Stimulated activated CD4-positive, alpha-beta T cell treated with anti-CD3 and anti-CD28 coated beads, Interleukin-15, amount 100 ng/mL, for 1 hour (primary cell): ENCODE measurements at regions not wholly inside any gene's neighbourhood (a gene's known extent, or its start where the extent isn't known, plus 50 kb on each side); places are given as distances from the start of the nearest gene placed in this dataset.

Experiments
- DNase-seq, 2 donors: peaks; one replicate each; pipeline ENCODE4 v3.0.0-alpha.2; 2020; ENCODE audit warnings: low read depth in 1 of 2, low spot score in 1 of 2

DNA sequence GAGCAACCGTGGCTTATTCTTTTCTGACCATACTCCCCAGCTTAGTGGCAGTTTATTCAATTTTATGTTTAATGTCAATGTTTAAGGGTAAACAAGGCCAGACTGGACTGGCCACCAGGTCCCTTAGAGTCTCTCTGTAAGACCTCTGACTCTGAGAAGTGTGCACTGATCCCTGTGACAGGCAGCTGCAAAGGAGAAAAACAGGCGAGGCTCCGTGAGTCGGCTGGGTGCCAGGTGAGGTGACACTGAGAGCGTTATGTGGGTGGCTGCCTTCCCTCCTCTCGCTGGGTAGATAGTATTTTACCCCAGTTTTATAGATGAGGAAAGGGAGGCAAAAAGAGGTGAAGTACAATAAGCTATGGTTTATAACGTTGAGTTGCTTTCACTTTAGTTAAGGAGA, 139.4 kb upstream of the HDAC4 start:
- no peak for DNase-seq

DNA sequence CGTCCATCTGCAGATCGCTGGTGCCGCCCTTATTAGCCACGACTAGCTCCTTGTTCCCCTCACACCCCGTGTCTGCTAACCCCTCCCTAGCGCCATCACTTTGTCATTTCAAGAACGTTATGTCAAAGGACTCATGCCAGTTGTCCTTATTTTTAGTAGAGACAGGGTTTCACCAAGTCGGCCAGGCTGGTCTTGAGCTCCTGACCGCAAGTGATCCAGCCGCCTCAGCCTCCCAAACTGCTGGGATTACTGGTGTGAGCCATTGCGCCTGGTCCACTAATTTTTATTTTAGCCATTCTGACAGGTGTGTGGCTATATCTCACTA, 138.9 kb upstream of the HDAC4 start:
- no peak for DNase-seq

DNA sequence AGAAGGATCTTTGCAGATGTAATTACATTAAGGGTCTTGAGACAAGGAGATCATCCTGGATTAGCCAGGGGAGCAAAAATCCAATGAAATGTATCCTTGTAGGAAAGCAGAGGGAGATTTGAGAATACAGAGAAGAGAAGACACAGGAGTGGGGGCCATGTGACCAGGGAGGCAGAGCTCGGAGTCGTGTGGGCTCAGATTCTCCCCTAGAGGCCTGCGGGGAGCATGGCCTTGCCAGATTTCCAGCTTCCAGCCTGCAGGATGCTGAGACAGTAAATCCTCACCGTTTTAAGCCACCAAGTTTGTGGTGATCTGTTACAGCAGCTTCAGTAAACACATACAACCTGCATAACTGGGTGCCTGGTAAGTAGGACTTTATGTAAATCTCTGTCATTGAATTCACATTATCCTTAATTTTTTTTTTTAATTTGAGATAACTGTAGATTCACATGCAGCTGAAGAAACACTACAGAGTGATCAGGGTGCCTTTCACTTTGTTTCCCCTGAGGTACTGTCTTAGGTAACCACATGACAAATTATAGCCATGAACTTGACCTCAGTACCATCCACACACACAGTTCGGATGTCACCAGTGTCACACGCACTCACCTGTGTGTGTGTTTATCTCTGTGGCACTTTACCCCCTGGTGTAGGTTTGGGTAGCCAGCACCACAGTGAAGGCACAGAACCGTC, 138.4 kb upstream of the HDAC4 start:
- DNase-seq: no peak

DNA sequence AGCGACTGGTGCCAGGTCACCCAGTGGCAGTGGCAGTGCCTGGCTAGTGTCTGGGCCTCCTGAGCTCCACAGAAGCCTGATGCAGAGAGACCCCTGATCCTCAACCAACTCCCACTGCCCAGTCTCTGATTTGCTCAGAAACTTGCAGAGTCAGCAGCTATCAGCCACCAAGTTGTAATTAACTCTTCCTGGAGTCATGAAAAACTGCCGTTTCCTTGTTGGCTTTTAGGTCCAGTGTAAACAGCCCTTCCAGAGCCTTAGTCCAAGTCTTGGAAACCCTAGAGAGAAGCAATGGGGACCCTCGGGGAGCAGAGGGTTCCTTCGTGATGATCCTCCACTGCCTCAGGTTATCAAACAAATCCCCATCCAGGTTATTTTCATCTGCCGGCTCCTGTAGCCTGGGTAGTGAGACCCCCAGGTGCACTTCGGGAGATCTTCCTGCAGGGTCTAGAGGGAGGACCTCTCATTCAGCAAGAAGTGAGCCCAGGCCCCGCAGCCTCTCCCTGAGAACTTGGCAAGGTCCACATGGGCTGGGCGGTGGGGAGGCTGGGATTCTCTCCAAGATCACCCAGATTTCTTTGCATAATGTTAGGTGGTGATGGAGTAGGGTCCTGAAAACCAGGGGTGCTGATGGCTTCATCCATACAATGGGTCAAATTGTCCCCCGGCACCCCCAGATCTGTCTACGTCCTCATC, 137.7 kb upstream of the HDAC4 start:
- no peak for DNase-seq

DNA sequence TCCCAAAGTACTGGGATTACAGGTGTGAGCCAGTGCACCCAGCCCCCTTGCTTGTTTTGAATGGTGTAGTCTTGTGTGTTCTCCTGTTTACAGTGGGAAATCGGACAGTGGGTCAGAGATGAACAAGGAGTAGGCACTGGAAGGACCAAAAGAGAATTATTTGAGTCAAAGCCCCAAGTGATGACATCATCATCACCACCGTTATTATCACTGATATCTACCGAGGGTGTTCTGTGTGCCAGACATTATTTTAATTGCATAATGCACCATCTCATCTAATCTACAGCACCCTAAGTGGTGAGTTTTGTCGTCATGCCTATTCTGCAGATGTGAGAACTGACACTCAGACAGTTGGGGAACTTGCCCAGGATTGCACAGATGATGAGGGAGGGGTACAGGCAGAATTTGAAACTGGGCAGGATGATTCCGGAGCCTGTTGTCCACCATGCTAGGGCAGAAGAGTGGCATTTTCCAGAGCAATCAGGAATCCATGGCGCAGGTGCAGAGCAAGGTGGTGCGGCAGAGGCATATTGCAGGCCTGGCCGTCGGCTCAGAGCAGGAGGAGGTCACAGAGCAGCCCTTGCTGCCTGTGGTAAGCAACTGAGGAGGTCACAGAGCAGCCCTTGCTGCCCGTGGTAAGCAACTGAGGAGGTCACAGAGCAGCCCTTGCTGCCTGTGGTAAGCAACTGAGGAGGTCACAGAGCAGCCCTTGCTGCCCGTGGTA, 137.0 kb upstream of the HDAC4 start:
- no peak for DNase-seq

DNA sequence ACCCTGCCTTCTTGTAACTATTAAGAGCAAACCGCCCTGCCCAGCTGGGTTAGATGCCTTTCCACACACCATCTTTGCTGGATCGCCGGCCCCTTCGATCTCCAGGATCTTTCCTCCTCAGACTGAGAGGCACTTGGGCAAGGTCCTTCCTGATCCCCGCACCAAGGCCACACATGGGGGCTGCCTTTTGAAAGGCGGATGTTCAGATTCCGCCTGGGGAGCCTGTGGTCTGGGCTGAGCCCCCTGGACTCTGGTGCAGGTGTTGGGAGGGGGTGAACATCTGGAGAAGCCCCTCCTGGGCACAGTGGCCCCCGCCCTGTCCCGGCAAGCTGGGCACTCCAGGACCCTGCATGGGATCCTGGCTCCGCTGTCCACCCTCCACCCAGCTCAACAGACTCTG, 135.4 kb upstream of the HDAC4 start:
- DNase-seq: no peak

DNA sequence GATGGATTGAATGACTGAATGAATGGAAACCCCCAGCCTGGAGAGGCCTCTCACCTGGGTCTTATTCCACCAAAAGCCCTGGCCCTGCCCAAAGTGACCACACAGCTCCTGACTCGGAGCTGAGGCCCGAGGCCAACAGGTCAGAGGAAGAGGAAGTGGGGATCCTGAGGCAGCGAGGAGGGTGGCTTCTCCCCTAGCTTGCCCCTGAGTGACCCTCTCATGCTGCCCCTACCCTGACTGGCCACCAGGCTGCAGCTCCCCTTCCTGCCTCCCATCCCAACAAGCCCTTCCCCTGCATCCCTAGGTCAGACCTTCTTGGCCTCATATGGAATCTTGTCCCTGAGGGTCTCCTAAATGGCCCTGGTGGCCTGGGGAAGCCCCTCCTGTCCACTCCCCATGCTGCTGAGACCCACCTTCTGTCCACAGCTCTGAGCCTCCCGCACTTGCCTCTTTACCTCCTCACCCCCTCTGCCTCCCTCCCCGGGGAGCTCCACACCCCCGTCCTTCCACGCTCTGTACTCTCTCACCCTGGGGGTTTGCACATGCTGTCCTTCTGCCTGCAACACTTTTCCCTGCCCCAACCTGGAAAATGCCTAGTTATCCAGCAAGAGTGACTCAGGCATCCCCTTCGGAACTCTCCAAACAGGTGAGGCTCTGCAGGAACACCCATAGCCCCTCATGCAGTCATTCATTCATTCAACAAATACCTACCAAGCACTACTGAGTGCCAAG, 134.8 kb upstream of the HDAC4 start:
- no peak for DNase-seq

DNA sequence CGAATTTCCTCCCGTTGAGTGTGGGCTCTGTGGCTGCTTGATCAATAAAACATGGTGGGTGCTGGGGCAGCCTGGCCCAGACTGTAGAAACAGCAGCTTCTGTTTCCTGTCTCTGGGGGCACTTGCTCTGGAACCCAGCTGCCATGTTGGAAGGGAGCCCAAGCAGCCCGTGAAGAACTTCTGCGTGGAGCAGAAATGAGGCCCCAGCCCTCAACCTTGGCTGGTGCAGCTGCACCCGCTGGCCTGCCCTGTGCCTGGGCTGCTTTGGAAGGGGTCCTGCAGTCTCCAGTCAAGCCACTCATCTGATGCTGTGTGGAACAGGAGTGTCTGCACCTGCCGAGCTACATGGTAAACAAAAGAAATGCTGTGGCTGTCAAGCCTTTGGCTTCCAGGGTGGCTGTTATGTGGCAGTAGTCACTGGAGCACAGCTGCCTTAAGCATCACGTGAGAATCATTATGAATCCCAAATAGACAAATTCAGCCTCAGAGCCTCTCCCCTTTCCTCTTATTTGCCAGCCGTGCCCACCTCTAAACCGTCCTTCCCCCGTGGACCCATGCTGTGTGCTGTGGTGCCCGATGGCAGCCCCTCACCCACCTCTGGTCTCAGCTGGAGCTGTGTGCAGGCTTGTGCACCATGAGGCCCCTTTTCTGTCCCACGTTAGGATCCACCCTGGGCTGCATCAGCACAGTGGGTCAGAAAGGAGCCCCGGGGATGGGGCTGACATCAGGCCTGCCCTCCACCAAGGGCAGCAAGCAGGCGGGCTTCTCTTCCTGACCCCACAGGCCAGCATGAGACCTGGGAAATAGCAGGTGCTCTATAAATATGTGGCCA, 134.0 kb upstream of the HDAC4 start:
- no peak for DNase-seq

DNA sequence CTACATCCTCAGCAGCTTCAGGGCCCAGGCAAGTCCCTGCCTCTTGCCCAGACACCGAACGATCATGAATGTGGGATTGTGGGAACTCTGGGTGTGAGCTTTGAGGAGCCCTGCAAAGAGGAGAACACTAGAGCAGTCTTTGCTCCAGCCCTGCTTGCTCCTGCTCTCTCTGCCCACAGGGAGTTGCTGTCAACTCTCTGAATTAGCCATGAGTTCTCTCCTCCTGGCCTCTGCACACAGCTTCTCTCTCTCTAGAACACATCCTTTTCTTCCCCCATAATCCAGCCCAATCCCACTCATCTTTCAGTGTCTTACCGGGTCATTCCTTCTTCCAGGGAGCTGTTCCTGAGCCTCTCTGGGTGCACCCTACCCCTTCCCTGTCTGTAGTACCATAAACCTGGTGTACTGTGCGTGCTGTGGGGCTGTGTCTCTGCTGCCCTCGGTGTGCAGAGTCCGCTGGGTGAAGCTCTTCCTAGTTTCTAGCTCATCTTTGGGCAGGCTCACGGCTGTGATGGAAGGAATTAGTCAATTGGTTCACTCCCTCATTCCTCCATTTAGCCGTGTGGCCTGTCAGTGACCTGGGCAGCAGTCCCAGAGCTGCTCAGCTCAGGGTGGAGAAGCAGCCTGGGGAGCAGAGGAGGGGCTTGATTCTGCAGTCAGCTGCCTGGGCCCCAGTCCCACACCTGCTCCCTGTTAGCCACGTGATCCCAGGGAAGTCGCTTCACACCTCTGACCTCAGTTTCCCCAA, 132.9 kb upstream of the HDAC4 start:
- no peak for DNase-seq

DNA sequence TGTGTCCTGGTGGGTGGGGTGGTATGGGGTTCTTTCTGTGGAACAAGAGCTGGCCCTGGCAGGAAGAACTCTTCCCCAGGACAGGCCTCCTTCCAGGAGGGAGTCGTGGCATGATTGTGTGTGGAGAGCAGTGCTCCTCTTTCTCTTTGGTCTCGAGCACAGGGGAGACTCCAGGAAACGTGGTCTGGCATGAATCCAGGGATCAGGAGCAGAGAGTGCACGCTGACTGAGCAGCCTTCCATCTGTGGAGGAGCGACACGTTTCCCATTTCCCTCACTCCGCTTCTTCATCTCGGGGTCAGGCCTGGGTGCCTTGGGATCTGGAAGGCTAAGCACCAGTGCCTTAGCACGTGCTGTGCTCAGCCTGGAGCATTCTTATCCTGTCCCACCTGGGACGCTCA, 132.0 kb upstream of the HDAC4 start:
- DNase-seq: no peak

DNA sequence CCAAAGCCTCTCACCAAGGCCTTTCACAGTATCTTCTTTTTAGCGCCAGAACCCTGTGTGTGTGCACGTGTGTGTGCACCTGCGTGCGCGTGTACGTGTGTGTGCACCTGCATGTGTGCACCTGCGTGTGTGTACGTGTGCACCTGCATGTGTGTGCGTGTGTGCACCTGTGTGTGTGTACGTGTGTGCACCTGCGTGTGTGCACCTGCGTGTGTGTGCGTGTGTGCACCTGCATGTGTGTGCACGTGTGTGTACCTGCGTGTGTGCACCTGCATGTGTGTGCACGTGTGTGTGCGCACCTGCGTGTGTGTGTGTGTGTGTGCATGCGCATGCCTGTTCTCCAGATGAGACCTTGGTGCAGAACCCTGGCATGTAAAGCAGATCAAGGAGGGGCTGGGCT, 131.4 kb upstream of the HDAC4 start:
- DNase-seq: no peak

DNA sequence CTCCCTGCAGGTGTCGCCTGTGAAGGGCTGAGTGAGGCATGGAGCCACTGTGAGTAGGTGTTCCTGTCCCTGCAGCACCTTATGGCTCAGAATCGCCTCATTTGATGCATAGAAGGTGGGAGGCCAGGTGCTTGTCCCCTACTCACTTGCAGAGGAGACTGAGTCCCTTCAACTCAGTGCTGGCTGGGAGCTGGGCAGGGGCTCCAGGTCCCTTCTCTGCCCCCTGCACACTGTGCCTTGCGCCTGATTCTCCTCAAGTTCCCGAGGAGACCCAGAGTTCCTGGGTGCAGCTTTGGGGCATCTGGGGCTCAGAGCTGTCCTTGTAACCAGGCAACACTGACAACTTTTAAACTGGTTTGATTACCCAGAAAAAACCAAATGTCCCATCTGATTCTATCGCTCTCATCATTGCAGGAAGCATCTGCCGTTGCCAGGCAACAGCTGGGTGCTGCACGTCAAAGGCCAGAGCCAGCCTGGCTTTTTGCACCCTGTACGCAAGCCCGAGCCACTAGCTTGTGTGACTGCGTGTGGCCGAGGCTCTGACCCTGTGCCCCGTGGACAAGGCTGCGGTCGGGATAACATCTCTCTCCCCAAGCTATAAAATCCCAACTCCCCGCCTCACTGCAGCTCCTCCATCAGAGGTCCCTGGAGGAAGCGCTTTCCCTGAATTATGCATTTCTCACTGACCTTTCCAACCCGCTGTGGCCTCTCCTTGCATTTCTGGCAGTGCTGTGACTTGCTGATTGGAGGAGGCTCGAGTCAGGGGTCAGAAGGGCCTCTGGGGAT, 130.8 kb upstream of the HDAC4 start:
- DNase-seq: no peak

DNA sequence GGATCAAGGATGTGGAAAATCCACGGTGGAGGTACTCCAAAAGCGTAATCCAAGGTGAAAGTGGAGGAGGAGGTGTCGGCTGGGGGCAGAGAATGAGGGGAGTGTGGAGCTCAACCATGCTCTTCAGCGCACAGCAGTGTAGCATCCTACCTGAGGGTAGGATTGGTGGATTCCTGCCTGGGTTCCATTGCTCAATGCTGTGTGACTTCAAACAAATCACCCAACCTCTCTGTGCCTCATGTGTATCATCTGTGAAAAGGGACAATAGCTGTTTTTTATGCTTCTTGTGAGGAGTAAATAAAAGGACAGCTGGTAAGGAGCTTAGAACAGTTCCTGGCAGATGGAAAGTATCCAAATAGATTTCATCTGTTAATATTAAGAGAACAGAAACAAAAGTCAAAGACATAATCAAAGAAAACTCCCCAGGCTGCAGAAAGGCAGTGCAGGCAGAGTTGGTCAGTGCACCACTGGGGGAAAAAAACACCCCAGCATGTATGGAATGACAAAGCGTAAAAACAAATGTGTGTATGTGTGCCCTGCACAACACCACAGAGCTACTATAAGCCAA, 130.0 kb upstream of the HDAC4 start:
- DNase-seq: no peak

DNA sequence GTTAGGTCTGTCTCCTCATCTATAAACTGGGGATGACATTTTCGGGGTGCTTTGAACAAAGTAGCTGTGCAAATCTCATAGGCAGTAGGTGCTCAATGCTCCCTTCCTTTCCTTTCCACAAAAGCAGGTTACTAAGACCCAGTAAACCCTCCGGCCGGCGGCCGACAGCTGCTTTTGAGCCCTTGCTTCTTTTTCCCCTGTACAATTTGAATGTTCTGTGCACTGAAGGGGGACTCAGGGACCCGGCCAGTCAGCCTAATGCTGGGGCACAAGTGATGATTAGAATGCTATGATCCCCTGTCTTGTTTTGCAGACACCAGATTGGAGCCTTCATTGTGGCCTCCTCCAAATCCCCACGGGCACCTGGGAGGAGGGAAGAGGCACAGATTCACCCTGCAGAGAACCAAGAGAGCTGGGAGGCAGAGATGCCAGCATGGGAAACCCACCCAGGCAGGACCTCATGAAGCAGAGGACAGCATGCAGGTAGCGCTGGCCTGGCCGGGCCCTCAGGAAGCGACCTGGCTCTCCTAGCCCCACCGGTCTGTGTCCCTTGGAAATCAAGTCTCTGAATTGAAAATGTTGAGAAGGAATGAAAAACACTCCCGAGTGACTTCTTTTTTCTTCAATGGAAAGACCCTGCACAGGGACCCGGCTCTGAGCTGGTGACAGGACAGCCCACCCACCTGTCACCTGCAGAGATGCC, 128.6 kb upstream of the HDAC4 start:
- no peak for DNase-seq

DNA sequence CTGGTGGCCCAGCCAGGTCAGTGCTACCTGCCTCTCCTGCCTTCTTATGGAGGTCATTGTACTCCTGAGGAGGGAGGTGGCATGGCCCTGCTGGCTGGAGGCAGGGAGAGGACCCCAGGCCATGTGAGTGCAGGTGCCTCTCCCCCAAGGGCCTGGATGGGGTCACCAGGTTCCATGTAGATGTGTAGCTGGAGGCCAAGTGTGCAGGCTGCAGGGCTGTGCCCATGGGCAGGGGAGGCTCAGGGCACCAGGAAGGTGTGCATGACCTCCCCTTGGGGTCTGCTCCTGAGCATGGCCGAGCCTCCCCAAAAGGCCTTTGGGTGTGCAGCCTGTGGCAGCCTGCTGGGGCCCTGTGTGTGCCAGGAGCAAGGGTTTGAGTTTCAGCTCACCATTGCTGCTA, 128.1 kb upstream of the HDAC4 start:
- no peak for DNase-seq

DNA sequence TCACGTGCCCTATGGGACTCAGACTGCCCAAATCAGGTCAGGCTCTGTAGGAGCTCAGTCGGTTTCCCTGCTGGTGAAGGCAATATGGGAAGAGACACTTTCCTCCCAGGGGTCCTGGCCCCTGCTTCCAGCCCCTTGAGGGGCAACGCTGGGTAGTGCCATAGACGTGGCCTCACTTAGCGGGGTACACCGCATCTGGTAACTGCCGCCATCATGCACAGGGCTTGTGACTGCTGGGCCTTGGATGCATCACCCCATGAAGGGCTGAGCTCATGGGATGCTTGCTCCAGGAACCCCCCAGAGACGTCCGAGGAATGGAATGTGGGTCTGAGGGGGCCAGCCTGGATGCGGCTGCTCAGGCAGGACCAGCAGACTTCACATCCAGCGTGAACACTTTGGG, 127.3 kb upstream of the HDAC4 start:
- no peak for DNase-seq

DNA sequence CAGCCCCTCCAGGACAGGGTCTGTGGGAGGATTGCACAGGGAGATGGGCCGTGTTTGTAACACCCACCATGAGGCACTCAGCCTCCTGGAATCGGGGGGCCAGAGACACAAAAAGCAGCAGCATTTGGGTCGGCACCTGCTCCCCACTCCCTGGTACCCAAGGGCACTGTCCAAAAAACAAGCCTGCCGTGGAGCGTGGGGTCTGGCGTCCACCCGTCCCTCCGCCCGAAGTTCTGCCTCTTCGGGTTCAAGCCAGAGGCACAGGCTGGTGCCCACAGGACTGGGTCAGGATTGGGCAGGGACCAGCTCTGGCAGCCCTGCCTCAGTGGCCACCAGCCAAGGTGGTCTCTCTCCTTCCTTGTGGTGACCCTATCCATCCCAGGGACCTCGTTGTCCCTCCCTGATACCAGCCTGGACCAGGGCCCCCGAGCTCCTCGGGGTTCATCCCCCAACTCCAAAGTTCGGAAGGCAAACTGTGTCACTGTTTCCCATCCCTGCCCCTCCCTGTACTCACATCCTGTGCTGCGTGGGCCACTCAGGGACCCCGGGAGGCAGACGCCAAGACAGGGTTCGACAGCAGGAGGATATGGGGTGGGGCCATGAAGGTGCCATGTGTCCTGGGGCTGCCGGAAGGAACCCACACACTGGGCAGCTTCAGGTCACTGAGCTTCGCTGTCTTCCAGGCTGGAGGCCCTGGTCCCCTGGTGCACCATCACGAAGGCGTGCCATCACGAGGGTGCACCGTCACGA, 126.0 kb upstream of the HDAC4 start:
- no peak for DNase-seq

DNA sequence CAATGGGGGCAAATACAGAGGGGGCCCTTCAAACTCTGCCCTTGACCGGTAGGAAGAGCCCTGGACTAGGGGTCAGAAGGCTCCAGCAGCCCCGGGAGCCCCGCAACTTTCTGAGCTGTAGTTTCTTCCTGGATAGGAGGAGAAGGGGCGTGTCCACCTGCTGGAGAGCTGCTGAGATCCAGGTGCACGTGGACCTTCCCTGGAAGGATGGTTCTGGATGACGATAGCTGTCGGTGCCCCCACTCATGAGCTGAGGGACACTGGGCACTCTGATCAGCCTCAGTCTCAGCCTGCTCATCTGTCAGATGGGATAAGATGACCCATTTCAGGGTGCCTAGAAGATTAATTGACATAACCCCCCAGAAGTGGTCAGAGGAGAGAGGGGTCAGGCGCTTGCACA, 125.2 kb upstream of the HDAC4 start:
- DNase-seq: no peak
